Endothelial cell (in vitro differentiated cells): ENCODE measurements at regions not wholly inside any gene's neighbourhood (a gene's known extent, or its start where the extent isn't known, plus 50 kb on each side); places are given as distances from the start of the nearest gene placed in this dataset.

Experiments
- DNase-seq: peaks from one replicate; pipeline ENCODE4 v3.0.0; 2021; ENCODE audit warnings: low spot score
- H3K27ac Mint-ChIP-seq: one replicate; pipeline ENCODE4 v1.8.0; 2021; ENCODE audit warnings: mixed read lengths, inconsistent platforms; ENCODE audit not compliant: unreplicated experiment
- H3K27me3 Mint-ChIP-seq: one replicate; pipeline ENCODE4 v1.8.0; 2021; ENCODE audit warnings: mild to moderate bottlenecking, moderate library complexity, mixed read lengths, inconsistent platforms; ENCODE audit not compliant: unreplicated experiment
- H3K36me3 Mint-ChIP-seq: one replicate; pipeline ENCODE4 v1.8.0; 2021; ENCODE audit warnings: mild to moderate bottlenecking, low read depth, mixed read lengths, inconsistent platforms; ENCODE audit not compliant: unreplicated experiment
- H3K4me1 Mint-ChIP-seq: one replicate; pipeline ENCODE4 v1.8.0; 2021; ENCODE audit warnings: mild to moderate bottlenecking, mixed read lengths, inconsistent platforms; ENCODE audit not compliant: unreplicated experiment
- H3K4me3 Mint-ChIP-seq: one replicate; pipeline ENCODE4 v1.8.0; 2021; ENCODE audit warnings: mild to moderate bottlenecking, mixed read lengths, inconsistent platforms; ENCODE audit not compliant: unreplicated experiment
- H3K9me3 Mint-ChIP-seq: one replicate; pipeline ENCODE4 v1.8.0; 2021; ENCODE audit warnings: mixed read lengths, inconsistent platforms; ENCODE audit not compliant: unreplicated experiment
- CTCF ChIP-seq: fragments of 200-600 bp; sonication (generic); IDR thresholded peaks from one replicate; pipeline ENCODE4 v1.5.0; 2021; ENCODE audit warnings: antibody characterized with exemption; ENCODE audit not compliant: unreplicated experiment

GRCh38 chr14:39576736-39577135 is 144.5 kb upstream of the FBXO33 start:
- no peak overlapping the region for H3K4me3 Mint-ChIP-seq
- no peaks in the 10 kb centered on the region for H3K9me3 Mint-ChIP-seq
- no peaks in the 10 kb centered on the region for H3K36me3 Mint-ChIP-seq
- no peak for TF ChIP-seq CTCF
- no peaks in the 10 kb centered on the region for H3K4me1 Mint-ChIP-seq
- no peak overlapping the region for H3K27ac Mint-ChIP-seq
- no peaks in the 10 kb centered on the region for H3K27me3 Mint-ChIP-seq
- DNase-seq = no peak

DNA sequence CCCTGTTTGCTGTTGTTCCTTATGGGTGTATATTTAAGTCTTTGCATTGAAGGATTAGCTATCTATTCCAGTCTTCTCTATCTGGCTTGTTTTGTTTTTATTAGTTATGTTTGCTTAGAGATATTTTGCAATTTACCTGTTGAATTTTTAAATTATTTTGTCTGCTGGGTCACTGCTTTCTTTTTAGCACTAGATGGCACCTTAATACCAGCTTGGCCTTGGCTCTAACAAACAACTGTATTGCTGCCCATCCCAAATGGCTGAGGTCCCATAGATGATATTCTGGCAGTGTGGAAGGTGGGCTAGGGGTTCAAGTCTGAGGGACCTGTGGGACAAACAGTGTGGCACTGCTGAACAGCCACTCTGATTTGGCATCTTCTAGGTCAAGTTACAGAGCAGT is 144.0 kb upstream of the FBXO33 start:
- Mint-ChIP-seq H3K4me3 (no peak overlapping the region), H3K4me1 (no peaks in the 10 kb centered on the region), H3K36me3 (no peaks in the 10 kb centered on the region), H3K27me3 (peaks cover 2% of the 10 kb centered on the region), H3K27ac (no peak overlapping the region), H3K9me3 (no peaks in the 10 kb centered on the region)
- no peak for DNase-seq
- TF ChIP-seq CTCF = no peak

- TF ChIP-seq CTCF = no peak
- H3K4me1 Mint-ChIP-seq = no peaks in the 10 kb centered on the region
- H3K4me3 Mint-ChIP-seq = no peak overlapping the region
- no peak overlapping the region for H3K27ac Mint-ChIP-seq
- no peaks in the 10 kb centered on the region for H3K9me3 Mint-ChIP-seq
- H3K36me3 Mint-ChIP-seq = no peaks in the 10 kb centered on the region
- no peak for DNase-seq
- H3K27me3 Mint-ChIP-seq = peaks cover 4% of the 10 kb centered on the region
Measured at GRCh38 chr14:39568809-39569538, 136.7 kb upstream of the FBXO33 start.

DNA sequence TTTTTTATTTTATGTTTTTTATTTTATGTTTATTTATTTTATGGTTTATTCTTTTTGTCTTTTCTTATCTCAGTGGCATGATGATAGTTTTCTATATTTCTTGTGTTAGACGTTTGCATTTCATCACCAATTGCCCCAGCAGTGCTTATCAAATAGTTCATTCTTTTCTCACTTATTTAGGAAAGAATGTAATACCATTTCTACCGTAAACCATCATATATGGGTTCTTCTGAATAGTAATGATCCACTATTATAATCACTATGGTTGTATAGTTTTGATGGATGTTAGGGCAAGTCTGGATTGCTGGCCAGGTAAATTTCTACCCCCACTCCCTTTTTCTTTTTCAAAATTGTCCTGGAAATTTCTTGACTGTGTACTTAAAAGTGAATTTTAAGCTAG is 134.6 kb upstream of the FBXO33 start:
- no peak overlapping the region for H3K27ac Mint-ChIP-seq
- H3K27me3 Mint-ChIP-seq = peaks cover 4% of the 10 kb centered on the region
- H3K4me3 Mint-ChIP-seq = no peak overlapping the region
- no peak for TF ChIP-seq CTCF
- no peak for DNase-seq
- no peaks in the 10 kb centered on the region for H3K36me3 Mint-ChIP-seq
- no peaks in the 10 kb centered on the region for H3K9me3 Mint-ChIP-seq
- H3K4me1 Mint-ChIP-seq = no peaks in the 10 kb centered on the region

GRCh38 chr14:39563361-39563760 is 131.1 kb upstream of the FBXO33 start:
- DNase-seq = no peak
- Mint-ChIP-seq H3K27me3 (peaks cover 2% of the 10 kb centered on the region), H3K27ac (no peak overlapping the region), H3K4me3 (no peak overlapping the region), H3K9me3 (no peaks in the 10 kb centered on the region), H3K36me3 (peaks cover 3% of the 10 kb centered on the region), H3K4me1 (no peaks in the 10 kb centered on the region)
- no peak for TF ChIP-seq CTCF
